T-helper 17 cell (primary cell): ENCODE measurements at regions not wholly inside any gene's neighbourhood (a gene's known extent, or its start where the extent isn't known, plus 50 kb on each side); places are given as distances from the start of the nearest gene placed in this dataset.

Experiments
- ATAC-seq: fragments of 150-1000 bp; cut with Tn5 transposase; 2 replicates; pipeline ENCODE4 v1.10.0; 2021; ENCODE audit warnings: mild to moderate bottlenecking, moderate library complexity
- DNase-seq, 3 donors: peaks; one replicate each; pipeline versions ENCODE4 v3.0.0 to v3.0.0-alpha.2; 2020 to 2021
- H3K9me3 ChIP-seq: one replicate; pipeline ENCODE4 v1.7.0; 2013; ENCODE audit warnings: low read length, mild to moderate bottlenecking; ENCODE audit not compliant: control insufficient read depth, poor library complexity, severe bottlenecking
- H3K27ac Mint-ChIP-seq: one replicate; pipeline ENCODE4 v1.8.0; 2022; ENCODE audit warnings: mild to moderate bottlenecking, moderate library complexity, mixed read lengths
- H3K27me3 Mint-ChIP-seq: one replicate; pipeline ENCODE4 v1.8.0; 2022; ENCODE audit warnings: mixed read lengths
- H3K36me3 Mint-ChIP-seq: one replicate; pipeline ENCODE4 v1.8.0; 2022; ENCODE audit warnings: low read depth, mixed read lengths
- H3K4me1 Mint-ChIP-seq: one replicate; pipeline ENCODE4 v1.8.0; 2022; ENCODE audit warnings: mild to moderate bottlenecking, mixed read lengths
- H3K4me3 Mint-ChIP-seq: one replicate; pipeline ENCODE4 v1.8.0; 2022; ENCODE audit warnings: mild to moderate bottlenecking, moderate library complexity, mixed read lengths

DNA sequence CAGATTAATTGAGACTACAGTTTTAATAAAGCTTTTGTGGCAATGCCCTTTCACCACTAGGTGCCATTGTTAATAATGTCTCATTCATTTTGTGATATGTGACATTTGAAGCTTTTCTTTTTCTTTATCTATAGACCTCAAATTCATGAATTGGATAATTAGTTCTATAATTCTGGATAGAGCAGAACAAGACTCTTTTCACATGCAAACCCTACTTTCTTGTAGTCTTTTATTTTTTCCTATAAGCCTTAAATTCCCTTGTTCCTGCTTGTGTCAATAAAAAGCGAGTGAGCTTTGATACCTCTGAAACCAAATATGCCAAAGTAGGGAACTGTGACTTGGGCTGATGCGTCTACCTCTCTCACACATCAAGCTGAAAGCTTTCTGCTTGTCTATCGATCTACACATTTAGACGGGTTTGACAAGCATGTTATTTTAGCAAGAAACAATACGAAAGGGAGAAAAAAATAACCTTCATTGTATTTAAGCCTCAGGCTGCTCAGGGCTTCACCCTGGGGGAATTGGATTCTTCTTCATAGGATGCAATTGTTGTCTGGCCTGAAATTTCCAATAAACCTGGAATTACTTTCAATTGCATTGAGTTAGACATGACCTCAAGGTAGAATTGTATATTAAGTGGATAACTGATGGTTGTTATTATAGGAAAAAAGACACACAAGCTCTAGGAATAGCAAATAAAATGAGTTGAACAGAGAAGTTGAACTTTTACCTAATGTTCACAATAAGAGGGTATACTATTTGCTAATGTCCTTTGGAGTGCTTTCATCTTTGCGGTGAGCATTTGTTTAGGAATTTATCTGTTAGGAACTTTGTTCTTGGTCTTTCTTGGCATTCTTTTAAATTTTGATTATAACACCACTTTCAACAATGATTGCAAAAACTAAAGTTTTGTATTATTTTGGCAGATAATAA, 1150.2 kb upstream of the PCDH9 start:
- DNase-seq (no peak), ATAC-seq (no peak)
- Mint-ChIP-seq H3K4me3 (no peak overlapping the region), H3K27ac (no peak overlapping the region), H3K4me1 (no peaks in the 10 kb centered on the region), H3K27me3 (no peaks in the 10 kb centered on the region), H3K36me3 (no peaks in the 10 kb centered on the region)
- H3K9me3 ChIP-seq, result no peaks in the 10 kb centered on the region

GRCh38 chr13:68378294-68378693, 1148.2 kb upstream of the PCDH9 start:
- H3K27ac Mint-ChIP-seq, result no peak overlapping the region
- H3K27me3 Mint-ChIP-seq, result no peaks in the 10 kb centered on the region
- no peak for DNase-seq
- ATAC-seq, result no peak
- H3K36me3 Mint-ChIP-seq, result no peaks in the 10 kb centered on the region
- no peak overlapping the region for H3K4me3 Mint-ChIP-seq
- no peaks in the 10 kb centered on the region for H3K9me3 ChIP-seq
- H3K4me1 Mint-ChIP-seq, result no peaks in the 10 kb centered on the region

DNA sequence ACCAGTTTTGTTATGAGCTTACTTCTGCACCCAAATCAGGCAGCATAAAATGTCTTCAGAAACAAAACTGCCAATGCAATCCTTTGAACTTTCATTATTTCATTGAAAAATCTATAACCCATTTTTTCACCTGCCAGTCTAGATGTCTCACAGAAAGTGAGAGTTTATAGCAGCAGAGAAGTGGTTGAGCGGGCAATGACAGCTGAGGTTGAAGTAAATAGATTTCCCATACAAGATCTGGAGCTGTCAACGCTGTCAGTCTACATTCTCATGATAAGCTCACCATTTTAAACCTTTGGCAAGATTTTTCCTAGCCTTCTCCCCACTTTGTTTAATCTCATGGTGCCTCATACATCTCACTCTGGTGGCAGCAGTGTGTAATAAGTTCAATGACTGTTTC, 1144.9 kb upstream of the PCDH9 start:
- Mint-ChIP-seq H3K36me3 (no peaks in the 10 kb centered on the region), H3K27ac (no peak overlapping the region), H3K4me1 (no peaks in the 10 kb centered on the region), H3K27me3 (no peaks in the 10 kb centered on the region), H3K4me3 (no peak overlapping the region)
- ATAC-seq (no peak), DNase-seq (no peak)
- no peaks in the 10 kb centered on the region for H3K9me3 ChIP-seq

- no peaks in the 10 kb centered on the region for H3K9me3 ChIP-seq
- Mint-ChIP-seq H3K36me3 (no peaks in the 10 kb centered on the region), H3K27me3 (no peaks in the 10 kb centered on the region), H3K27ac (no peak overlapping the region), H3K4me1 (no peaks in the 10 kb centered on the region), H3K4me3 (no peak overlapping the region)
- ATAC-seq (no peak), DNase-seq (no peak)
Observed at GRCh38 chr13:68369739-68370138, 1139.6 kb upstream of the PCDH9 start.

- H3K36me3 Mint-ChIP-seq, result no peaks in the 10 kb centered on the region
- H3K27ac Mint-ChIP-seq, result no peak overlapping the region
- H3K9me3 ChIP-seq, result no peaks in the 10 kb centered on the region
- no peak for DNase-seq
- no peak for ATAC-seq
- no peaks in the 10 kb centered on the region for H3K4me1 Mint-ChIP-seq
- no peaks in the 10 kb centered on the region for H3K27me3 Mint-ChIP-seq
- no peak overlapping the region for H3K4me3 Mint-ChIP-seq
Observed at GRCh38 chr13:68368922-68369321, 1138.8 kb upstream of the PCDH9 start.

GRCh38 chr13:68359105-68359504, 1129.0 kb upstream of the PCDH9 start:
- Mint-ChIP-seq H3K4me3 (no peak overlapping the region), H3K27me3 (no peaks in the 10 kb centered on the region), H3K36me3 (no peaks in the 10 kb centered on the region), H3K27ac (no peak overlapping the region), H3K4me1 (no peaks in the 10 kb centered on the region)
- no peaks in the 10 kb centered on the region for H3K9me3 ChIP-seq
- ATAC-seq (no peak), DNase-seq (no peak)

DNA sequence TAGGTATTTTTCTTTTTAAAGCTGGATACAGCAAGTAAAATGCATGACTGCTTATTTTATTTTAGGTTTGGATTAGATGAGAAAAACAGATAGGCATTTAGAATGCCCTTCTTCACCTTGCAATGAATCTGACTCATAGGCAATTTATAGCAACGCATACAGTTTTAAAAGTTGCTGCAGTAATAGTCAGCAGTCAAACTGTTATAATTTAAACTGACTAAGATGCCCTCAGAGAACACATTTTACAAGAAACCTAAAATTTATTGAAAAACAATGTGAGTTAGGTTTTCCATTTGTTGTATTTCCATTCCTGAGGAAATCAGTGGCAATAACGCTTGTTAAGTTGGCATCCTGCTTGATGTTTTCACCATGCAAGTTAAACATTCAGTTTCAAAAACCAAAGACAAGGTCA, 1128.2 kb upstream of the PCDH9 start:
- Mint-ChIP-seq H3K36me3 (no peaks in the 10 kb centered on the region), H3K27ac (no peak overlapping the region), H3K4me3 (no peak overlapping the region), H3K27me3 (no peaks in the 10 kb centered on the region), H3K4me1 (no peaks in the 10 kb centered on the region)
- H3K9me3 ChIP-seq, result no peaks in the 10 kb centered on the region
- ATAC-seq, result no peak
- DNase-seq, result no peak

GRCh38 chr13:68350554-68350953, 1120.4 kb upstream of the PCDH9 start:
- Mint-ChIP-seq H3K4me3 (no peak overlapping the region), H3K36me3 (no peaks in the 10 kb centered on the region), H3K27me3 (no peaks in the 10 kb centered on the region), H3K27ac (no peak overlapping the region), H3K4me1 (no peaks in the 10 kb centered on the region)
- ATAC-seq (no peak), DNase-seq (no peak)
- no peaks in the 10 kb centered on the region for H3K9me3 ChIP-seq

DNA sequence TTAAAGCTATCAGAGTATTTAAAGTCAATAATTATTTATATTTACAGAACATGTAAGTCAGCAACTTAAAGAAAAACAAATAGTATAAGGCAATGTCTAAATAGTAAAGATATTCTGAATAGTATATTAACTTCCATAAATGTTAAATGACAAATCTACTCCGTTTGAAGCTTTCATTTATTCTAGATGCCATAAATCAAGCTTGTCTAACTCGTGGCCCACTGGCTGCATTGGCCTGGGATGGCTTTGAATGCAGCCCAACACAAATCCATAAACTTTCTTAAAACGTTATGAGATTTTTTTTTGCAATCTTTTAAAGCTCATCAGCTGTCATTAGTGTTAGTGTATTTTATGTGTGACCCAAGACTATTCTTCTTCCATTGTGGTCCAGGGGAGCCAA, 1117.1 kb upstream of the PCDH9 start:
- DNase-seq (no peak), ATAC-seq (no peak)
- Mint-ChIP-seq H3K36me3 (no peaks in the 10 kb centered on the region), H3K27me3 (no peaks in the 10 kb centered on the region), H3K4me1 (no peaks in the 10 kb centered on the region), H3K4me3 (no peak overlapping the region), H3K27ac (no peak overlapping the region)
- no peaks in the 10 kb centered on the region for H3K9me3 ChIP-seq

DNA sequence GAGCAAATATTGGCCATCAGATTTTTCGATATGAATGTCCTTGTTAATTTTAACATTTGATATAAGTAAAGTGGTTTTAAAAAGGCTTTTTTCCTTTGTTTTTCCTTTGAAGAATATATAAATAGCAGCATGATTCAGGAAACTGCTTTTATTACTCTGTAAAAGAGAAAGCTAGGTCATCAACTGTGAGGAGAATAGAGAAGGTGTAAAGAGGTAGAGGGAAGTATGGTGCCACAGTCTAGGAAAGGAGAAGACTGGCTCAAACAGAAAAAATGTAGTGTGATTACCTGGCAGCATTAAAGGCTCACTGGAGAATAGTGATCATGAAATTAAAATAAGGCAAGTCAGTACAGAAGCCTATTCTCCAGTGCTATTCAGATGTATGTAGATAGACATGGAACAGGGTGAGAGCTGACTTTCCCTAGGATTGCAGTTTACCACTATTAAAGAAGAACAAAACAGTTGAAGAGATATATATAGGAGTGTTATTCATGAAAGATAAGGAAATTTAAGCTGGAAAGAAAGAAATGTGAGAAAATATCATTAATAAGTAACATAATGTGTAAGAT, 1115.9 kb upstream of the PCDH9 start:
- no peaks in the 10 kb centered on the region for H3K4me1 Mint-ChIP-seq
- no peaks in the 10 kb centered on the region for H3K9me3 ChIP-seq
- DNase-seq (no peak), ATAC-seq (no peak)
- H3K36me3 Mint-ChIP-seq, result no peaks in the 10 kb centered on the region
- H3K4me3 Mint-ChIP-seq, result no peak overlapping the region
- H3K27ac Mint-ChIP-seq, result no peak overlapping the region
- no peaks in the 10 kb centered on the region for H3K27me3 Mint-ChIP-seq

DNA sequence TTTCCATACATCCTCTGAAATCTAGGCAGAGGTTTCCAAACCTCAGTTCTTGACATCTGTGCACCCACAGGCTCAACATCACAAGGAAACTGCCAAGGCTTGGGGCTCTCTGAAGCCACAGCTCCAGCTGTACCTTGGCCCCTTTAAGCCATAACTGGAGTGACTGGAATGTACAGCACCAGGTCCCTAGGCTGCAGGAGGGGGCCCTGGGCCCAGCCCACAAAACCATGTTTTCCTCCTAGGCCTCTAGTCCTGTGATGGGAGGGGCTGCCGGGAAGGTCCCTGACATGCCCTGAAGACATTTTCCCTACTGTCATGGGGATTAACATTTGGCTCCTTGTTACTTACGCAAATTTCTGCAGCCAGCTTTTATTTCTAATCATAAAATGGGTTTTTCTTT, 1093.0 kb upstream of the PCDH9 start:
- ATAC-seq, result no peak
- Mint-ChIP-seq H3K27ac (no peak overlapping the region), H3K4me3 (no peak overlapping the region), H3K4me1 (no peaks in the 10 kb centered on the region), H3K27me3 (no peaks in the 10 kb centered on the region), H3K36me3 (no peaks in the 10 kb centered on the region)
- H3K9me3 ChIP-seq, result peaks cover 4% of the 10 kb centered on the region
- no peak for DNase-seq

- H3K27me3 Mint-ChIP-seq, result no peaks in the 10 kb centered on the region
- H3K27ac Mint-ChIP-seq, result no peak overlapping the region
- peaks cover 4% of the 10 kb centered on the region for H3K9me3 ChIP-seq
- DNase-seq (no peak), ATAC-seq (no peak)
- no peaks in the 10 kb centered on the region for H3K36me3 Mint-ChIP-seq
- no peaks in the 10 kb centered on the region for H3K4me1 Mint-ChIP-seq
- H3K4me3 Mint-ChIP-seq, result no peak overlapping the region
Observed at GRCh38 chr13:68319384-68319783, 1089.2 kb upstream of the PCDH9 start.

GRCh38 chr13:68304286-68304893, 1074.3 kb upstream of the PCDH9 start:
- H3K9me3 ChIP-seq, result peaks cover 4% of the 10 kb centered on the region
- H3K27me3 Mint-ChIP-seq, result no peaks in the 10 kb centered on the region
- no peak overlapping the region for H3K27ac Mint-ChIP-seq
- H3K4me3 Mint-ChIP-seq, result no peak overlapping the region
- no peaks in the 10 kb centered on the region for H3K36me3 Mint-ChIP-seq
- DNase-seq (no peak), ATAC-seq (no peak)
- no peaks in the 10 kb centered on the region for H3K4me1 Mint-ChIP-seq
